Activated CD4-positive, alpha-beta T cell treated with anti-CD3 and anti-CD28 coated beads, Interleukin-2, amount 50 U/mL, for 4 hours (primary cell): ENCODE measurements at regions not wholly inside any gene's neighbourhood (a gene's known extent, or its start where the extent isn't known, plus 50 kb on each side); places are given as distances from the start of the nearest gene placed in this dataset.

Experiments used
- DNase-seq, 2 experiments: peaks; one replicate each; pipeline ENCODE4 v3.0.0-alpha.2; 2020

DNA sequence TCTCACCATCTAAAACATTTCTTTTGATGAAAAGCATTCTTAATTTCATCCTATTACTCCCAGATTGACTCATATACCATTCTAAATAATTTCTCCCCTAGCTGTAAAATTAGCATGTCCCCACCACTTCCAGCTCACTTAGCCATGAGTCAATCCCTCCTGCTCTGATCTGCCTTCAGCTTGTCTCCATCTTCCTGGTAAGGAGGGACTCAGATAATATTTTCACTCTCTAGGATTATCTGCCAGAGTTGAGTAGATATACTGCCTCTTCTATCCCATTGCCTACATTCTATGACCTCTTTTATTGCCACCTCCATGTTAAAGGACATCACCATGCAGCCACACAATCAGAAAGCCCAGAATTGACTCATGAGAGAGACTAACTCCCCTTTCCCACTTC is 348.8 kb upstream of the POU3F2 start:
- DNase-seq, result no peak

GRCh38 chr6:98486057-98486456 is 348.3 kb upstream of the POU3F2 start:
- no peak for DNase-seq

GRCh38 chr6:98487612-98488011 is 346.8 kb upstream of the POU3F2 start:
- DNase-seq, result no peak

GRCh38 chr6:98498144-98498775 is 336.1 kb upstream of the POU3F2 start:
- DNase-seq, result no peak

GRCh38 chr6:98498866-98499265 is 335.5 kb upstream of the POU3F2 start:
- DNase-seq, result no peak

DNA sequence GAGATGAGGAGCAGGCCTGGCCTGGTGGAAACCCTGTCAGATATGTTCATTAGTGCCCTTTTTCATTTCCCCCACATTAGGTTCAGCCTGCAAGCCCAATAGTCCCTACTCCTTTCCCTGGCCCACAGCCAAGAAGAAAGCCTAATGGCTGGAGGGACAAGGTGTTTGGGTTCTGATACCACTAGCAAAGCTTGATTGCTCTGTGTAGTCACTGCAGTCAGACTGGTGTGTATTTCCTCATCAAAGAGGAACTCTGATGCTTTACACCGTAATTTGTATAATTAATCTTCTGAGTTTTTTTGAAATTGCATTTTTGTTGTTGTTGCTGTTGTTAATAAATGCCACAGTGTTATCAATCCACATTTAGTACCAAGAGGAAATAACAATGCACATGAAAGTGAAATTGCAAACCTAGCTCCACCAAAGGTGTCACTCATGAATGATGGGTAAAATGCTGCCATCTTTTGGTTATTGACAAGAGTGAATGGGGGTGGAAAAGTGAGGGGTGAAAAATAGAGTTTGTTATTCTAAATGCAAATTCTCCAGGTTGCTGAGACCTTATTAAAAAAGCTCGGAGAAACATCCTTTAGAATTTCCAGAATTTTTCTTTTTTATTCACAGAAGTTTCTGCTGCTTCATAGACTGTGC is 320.2 kb upstream of the POU3F2 start:
- DNase-seq, result no peak

DNA sequence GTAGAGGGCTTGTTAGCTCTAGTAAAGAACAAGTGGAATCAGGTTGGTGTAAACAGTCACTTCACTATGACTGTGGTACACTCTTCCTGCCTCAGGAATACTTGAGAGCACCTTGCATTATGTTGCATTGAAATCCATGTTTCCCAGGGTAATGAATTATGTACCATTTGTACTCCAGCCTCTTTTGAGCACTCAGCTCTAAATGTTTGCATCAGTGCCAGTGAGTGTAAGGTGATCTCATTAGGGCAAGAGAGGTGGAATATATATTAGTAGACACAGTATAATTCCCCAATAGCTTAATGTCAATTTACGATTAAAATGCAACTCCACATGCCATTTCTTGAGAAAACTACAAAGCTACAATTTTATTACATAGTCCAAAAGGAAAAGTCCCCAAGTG is 319.6 kb upstream of the POU3F2 start:
- DNase-seq, result no peak

DNA sequence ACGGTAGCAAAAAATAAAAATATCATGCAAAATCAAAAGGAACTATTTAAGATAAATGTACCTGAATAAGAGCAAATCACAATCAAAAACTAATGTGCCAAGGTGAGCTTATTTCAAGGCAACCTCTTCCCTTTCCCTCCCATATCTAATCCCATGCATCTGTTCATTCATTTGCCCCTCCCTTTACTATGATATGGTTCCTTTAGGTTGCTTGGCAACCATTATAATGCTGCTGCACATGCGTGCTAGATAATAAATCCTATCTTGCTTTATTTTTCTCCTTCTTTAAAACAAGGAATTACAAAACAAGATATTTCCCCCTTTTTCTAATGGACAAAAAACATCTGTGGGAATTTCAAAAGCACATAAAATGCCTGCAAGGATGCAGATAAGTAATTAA is 318.2 kb upstream of the POU3F2 start:
- DNase-seq, result no peak

GRCh38 chr6:98516866-98517265 is 317.5 kb upstream of the POU3F2 start:
- DNase-seq, result no peak

DNA sequence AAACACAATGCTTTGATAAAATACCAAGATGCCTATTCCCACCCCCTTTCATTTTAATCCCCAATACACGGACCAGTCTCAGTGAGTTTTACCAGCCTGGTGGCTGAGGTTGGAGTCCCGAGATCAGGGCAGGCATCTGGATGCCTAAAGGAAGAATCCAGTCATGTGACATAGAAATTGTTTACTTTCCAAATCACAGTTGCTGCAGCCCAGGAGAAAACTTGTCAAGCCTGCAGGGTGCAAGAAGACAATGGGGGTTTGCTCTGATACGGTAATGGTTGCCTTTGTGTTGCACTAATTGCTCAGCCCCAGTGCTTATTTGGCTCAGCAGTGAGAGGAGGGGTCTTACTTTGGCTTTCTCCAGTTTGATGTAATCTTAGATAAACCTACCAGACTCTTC is 308.5 kb upstream of the POU3F2 start:
- DNase-seq, result no peak

GRCh38 chr6:98526465-98526864 is 307.9 kb upstream of the POU3F2 start:
- no peak for DNase-seq

GRCh38 chr6:98529364-98529763 is 305.0 kb upstream of the POU3F2 start:
- DNase-seq, result no peak

DNA sequence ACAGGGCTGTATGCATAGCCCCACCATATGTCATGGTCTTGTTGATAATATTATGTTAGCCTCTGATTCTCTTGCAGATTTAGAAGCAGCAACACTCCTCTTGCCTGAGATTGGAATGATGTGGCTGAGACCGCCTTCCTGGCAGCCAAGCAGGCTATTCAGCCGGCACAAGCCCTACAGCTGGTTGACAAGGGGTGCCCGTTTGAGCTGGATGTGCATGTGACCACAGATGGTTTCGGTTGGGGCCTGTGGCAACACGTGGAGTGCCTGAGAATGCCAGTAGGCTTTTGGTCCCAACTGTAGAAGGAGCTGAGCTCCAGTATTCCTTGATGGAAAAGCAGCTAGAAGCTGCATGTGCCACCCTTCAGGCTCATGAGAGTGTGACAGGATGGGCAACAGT is 303.6 kb upstream of the POU3F2 start:
- DNase-seq, result no peak

- no peak for DNase-seq
Observed at GRCh38 chr6:98532004-98532403, 302.4 kb upstream of the POU3F2 start.

DNA sequence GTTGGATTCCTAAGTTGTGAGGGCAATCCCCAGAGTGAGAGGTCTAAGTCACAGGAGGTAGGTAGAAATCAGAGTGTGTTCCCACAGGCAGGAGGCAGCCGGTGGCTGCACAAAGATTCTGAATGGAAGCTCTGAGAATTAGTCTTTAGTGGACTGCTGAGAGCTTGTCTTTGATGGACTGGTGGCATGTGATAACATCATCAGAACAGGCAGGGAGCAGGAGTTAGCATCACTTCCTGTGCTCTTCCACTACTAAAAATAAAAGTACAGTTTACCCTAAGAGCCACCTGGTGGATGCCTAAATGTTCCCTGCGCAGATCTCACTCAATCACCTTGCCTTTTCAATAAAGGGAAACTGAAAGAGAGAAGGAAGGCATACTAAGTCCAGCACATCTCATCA is 294.6 kb upstream of the POU3F2 start:
- no peak for DNase-seq

DNA sequence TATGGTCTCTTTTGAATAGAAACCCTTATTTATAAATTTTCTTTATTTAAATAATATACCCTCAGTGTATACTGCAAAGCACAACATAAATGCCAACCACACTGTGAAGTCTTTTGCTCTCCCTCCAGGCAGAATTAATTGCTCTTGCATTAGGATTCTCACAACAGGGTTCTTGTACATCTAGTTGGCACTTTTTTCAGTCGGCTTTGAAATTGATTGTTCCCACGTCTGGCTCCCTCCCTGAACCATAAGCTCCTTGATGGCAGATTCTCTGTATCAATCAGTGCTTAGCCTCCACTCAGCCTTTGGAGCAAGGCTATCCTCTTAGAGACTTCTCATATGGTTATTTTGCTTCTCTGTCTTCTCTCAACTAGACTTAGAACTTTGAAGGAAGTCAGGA is 288.0 kb upstream of the POU3F2 start:
- DNase-seq, result no peak

GRCh38 chr6:98547151-98547550 is 287.2 kb upstream of the POU3F2 start:
- DNase-seq, result no peak

- DNase-seq, result no peak
Observed at GRCh38 chr6:98547634-98548033, 286.7 kb upstream of the POU3F2 start.

DNA sequence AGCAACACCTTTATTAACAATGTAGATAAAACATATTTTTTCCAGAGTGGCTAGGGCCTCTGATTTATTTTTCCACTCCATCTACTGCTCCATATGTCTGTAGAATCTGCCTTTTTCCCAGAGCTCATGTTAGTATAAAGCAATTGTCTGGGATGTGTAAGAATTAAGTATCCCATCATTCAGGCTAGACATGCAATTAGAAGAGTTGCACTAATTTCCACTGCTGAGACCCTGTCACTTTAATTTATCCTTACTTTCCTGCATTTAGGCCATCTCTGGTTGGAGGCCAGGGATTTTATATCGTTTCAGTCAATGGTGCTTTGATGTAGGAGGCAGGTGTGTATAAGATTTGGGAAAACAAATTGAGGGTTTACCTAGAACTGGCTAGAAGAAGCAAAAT is 286.1 kb upstream of the POU3F2 start:
- DNase-seq, result no peak

DNA sequence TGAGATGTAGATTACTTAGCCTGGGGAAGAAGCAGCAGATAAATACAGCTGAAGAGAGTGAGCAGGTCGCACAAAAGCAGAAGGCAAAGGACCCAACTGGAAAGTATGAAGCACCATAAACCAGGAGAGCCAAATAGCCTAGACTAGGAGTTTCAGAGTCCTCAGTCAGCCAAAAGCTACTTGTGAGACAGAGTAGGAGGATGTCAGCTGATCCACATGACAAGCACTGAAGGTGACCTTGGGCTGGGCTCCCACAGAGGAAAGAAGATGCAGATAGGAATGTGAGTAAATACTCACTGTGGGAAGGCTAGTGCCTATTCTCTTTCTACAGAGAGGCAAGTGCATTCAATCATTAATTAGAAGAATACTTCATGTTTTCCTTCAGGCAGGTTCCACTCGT is 274.0 kb upstream of the POU3F2 start:
- no peak for DNase-seq

DNA sequence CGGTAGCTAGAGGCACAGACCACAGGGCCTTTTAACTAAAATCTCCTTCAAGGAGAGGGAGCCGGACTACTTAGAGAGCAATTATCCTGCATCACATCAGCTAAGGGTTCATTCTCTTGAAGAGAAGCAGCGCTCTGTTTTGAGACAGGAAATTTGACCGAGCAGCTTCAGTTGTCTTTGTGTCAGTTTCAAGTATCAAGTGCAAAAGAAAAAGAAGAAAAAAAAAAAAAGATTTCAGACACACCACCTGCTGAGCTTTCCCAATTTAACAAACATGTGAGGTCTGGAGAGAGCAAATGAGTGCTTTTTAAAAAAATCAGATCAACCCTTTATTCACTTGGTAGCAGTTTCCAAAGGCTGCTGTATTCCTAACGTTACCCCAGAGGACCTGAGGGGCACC is 273.5 kb upstream of the POU3F2 start:
- no peak for DNase-seq

GRCh38 chr6:98566126-98566525 is 268.2 kb upstream of the POU3F2 start:
- no peak for DNase-seq

DNA sequence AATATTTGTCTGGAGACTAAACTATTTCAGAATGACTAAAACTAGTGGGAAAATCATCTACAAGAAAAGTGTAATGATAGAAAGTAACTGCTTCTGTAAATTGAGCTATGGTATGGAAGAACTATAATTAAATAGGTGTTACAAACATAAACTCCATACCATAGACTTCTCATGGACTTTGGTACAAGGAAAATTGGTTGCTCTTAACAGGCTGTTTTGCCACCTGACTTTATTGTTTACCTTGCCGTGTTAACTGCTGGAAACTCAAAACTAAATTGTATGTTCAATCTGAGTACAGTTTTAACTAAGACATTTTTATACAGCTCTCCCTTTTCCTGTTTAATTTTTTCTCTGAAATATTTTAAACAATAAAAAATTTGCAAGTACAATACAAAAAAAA is 261.8 kb upstream of the POU3F2 start:
- DNase-seq, result no peak

GRCh38 chr6:98574984-98575383 is 259.4 kb upstream of the POU3F2 start:
- DNase-seq, result no peak

DNA sequence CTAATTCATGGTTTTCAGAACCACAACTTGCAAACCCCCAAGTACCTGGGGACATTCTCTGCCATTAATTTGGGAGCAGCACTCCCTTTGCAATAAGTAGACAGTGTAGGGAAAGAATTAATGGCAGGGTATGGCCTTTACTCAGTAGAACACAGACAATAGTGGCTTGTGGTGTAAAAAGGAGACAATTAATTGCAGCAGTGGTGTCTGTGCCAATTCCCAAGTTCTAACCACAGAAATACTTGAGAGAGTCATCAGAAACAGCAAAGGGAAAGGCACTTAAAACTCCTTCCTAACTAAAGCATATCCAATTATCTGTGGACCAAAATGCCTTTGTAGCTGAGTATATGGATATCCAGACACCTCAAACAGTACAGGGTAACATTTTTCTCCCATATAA is 257.6 kb upstream of the POU3F2 start:
- DNase-seq, result no peak
